SU-DHL-6 (cell line): ENCODE measurements at regions not wholly inside any gene's neighbourhood (a gene's known extent, or its start where the extent isn't known, plus 50 kb on each side); places are given as distances from the start of the nearest gene placed in this dataset.

ENCODE experiments used
- H2AFZ ChIP-seq: fragments of 200-600 bp; sonication (generic); 2 replicates; pipeline ENCODE4 v1.6.1; 2014; ENCODE audit warnings: low read depth, mild to moderate bottlenecking, moderate library complexity, mixed read lengths, antibody characterized with exemption, low read length; ENCODE audit not compliant: severe bottlenecking
- H3F3A ChIP-seq: fragments of 200-600 bp; shearing (Covaris generic); 2 replicates; pipeline ENCODE4 v1.6.0; 2016; ENCODE audit warnings: antibody characterized with exemption, mild to moderate bottlenecking; ENCODE audit not compliant: insufficient read depth
- H3K27ac ChIP-seq: fragments of 200-600 bp; sonication (generic); 2 replicates; pipeline ENCODE4 v1.5.1; 2016; ENCODE audit warnings: low read depth, mild to moderate bottlenecking, low read length, moderate library complexity, mixed read lengths
- H3K27me3 ChIP-seq: fragments of 200-600 bp; sonication (generic), shearing (Covaris generic); 2 replicates; pipeline ENCODE4 v1.6.0; 2014; ENCODE audit warnings: mild to moderate bottlenecking, low read length
- H3K36me3 ChIP-seq: fragments of 200-600 bp; sonication (generic); 2 replicates; pipeline ENCODE4 v1.6.1; 2014; ENCODE audit warnings: mild to moderate bottlenecking, low read length, mixed read lengths
- H3K4me2 ChIP-seq: fragments of 300-600, 200-600 bp; shearing (Covaris generic), sonication (generic); 2 replicates; pipeline ENCODE4 v1.6.0; 2014; ENCODE audit warnings: low read length, low read depth, mild to moderate bottlenecking; ENCODE audit not compliant: poor library complexity, severe bottlenecking
- H3K4me3 ChIP-seq: fragments of 200-600 bp; sonication (generic); 2 replicates; pipeline ENCODE4 v1.5.1; 2014; ENCODE audit warnings: antibody characterized with exemption, low read length, mild to moderate bottlenecking, mixed read lengths; ENCODE audit not compliant: insufficient read depth, poor library complexity, severe bottlenecking
- H3K79me2 ChIP-seq: fragments of 200-600 bp; sonication (generic); 2 replicates; pipeline ENCODE4 v1.6.1; 2014; ENCODE audit warnings: mild to moderate bottlenecking, low read length, moderate library complexity; ENCODE audit not compliant: insufficient read depth
- H3K9ac ChIP-seq: fragments of 200-600 bp; sonication (generic); 2 replicates; pipeline ENCODE4 v1.7.0; 2014; ENCODE audit warnings: mild to moderate bottlenecking, low read length
- H3K9me2 ChIP-seq: fragments of 200-600 bp; sonication (generic); replicated peaks from 2 replicates; pipeline ENCODE4 v1.6.1; 2014; ENCODE audit warnings: low read length; ENCODE audit not compliant: insufficient read depth
- H3K9me3 ChIP-seq: fragments of 200-600 bp; sonication (generic); 2 replicates; pipeline ENCODE4 v1.6.1; 2014; ENCODE audit warnings: low read length, mixed read lengths; ENCODE audit not compliant: insufficient read depth
- H4K20me1 ChIP-seq: fragments of 200-600 bp; sonication (generic); 2 replicates; pipeline ENCODE4 v1.6.1; 2014; ENCODE audit warnings: low read depth, mild to moderate bottlenecking, antibody characterized with exemption, low read length, moderate library complexity, mixed read lengths
- CTCF ChIP-seq: fragments of 200-600 bp; sonication (generic); IDR thresholded peaks from one replicate; pipeline ENCODE4 v1.5.1; 2017; ENCODE audit warnings: antibody characterized with exemption, mild to moderate bottlenecking, low read length, moderate library complexity; ENCODE audit not compliant: insufficient read depth, poor library complexity, severe bottlenecking
- EZH2phosphoT487 ChIP-seq: fragments of 200-600 bp; sonication (generic), shearing (Covaris generic); conservative IDR thresholded peaks from 2 replicates; pipeline ENCODE4 v1.6.1; 2018; ENCODE audit warnings: mild to moderate bottlenecking, antibody characterized with exemption, low read length, moderate library complexity, mixed read lengths

GRCh38 chr5:38757451-38758245, 88.2 kb upstream of the OSMR start:
- TF ChIP-seq CTCF (no peak), EZH2phosphoT487 (no peak)
- Histone ChIP-seq H2AFZ (no peak overlapping the region), H3K36me3 (no peaks in the 10 kb centered on the region), H3K27me3 (peaks cover 3% of the 10 kb centered on the region; the same call in 1 of the 2 replicates), H3K4me3 (no peak overlapping the region), H3K9me2 (no peaks in the 10 kb centered on the region), H3K27ac (no peak overlapping the region), H3K9ac (no peak overlapping the region), H3F3A (no peaks in the 10 kb centered on the region), H3K9me3 (no peaks in the 10 kb centered on the region), H4K20me1 (no peaks in the 10 kb centered on the region), H3K4me2 (no peak overlapping the region), H3K79me2 (no peaks in the 10 kb centered on the region)

- TF ChIP-seq CTCF, result no peak
- no peak for TF ChIP-seq EZH2phosphoT487
- peaks cover 3% of the 10 kb centered on the region; the same call in 1 of the 2 replicates for H3K27me3 ChIP-seq
- no peaks in the 10 kb centered on the region for H3K9me3 ChIP-seq
- H2AFZ ChIP-seq, result no peak overlapping the region
- H3K27ac ChIP-seq, result no peak overlapping the region
- no peak overlapping the region for H3K9ac ChIP-seq
- no peaks in the 10 kb centered on the region for H3K36me3 ChIP-seq
- no peaks in the 10 kb centered on the region for H4K20me1 ChIP-seq
- no peaks in the 10 kb centered on the region for H3F3A ChIP-seq
- H3K79me2 ChIP-seq, result no peaks in the 10 kb centered on the region
- H3K4me2 ChIP-seq, result no peak overlapping the region
- H3K4me3 ChIP-seq, result no peak overlapping the region
- H3K9me2 ChIP-seq, result no peaks in the 10 kb centered on the region
Observed at GRCh38 chr5:38758774-38759600, 86.8 kb upstream of the OSMR start.

- Histone ChIP-seq H3F3A (no peaks in the 10 kb centered on the region), H3K4me2 (no peak overlapping the region), H3K36me3 (no peaks in the 10 kb centered on the region), H3K9me2 (0 out of 2 replicates have a peak, but pooled peaks cover 3% of the 10 kb centered on the region), H4K20me1 (no peaks in the 10 kb centered on the region), H2AFZ (no peak overlapping the region), H3K9ac (no peak overlapping the region), H3K79me2 (no peaks in the 10 kb centered on the region), H3K27ac (no peak overlapping the region), H3K4me3 (no peak overlapping the region), H3K9me3 (0 out of 2 replicates have a peak, but pooled peaks cover 6% of the 10 kb centered on the region), H3K27me3 (peaks cover 3% of the 10 kb centered on the region; the same call in 1 of the 2 replicates)
- TF ChIP-seq CTCF, result no peak
- TF ChIP-seq EZH2phosphoT487, result no peak
Observed at GRCh38 chr5:38764937-38765391, 80.8 kb upstream of the OSMR start.
